ENCODE measurements at regions not wholly inside any gene's neighbourhood (a gene's known extent, or its start where the extent isn't known, plus 50 kb on each side); places are given as distances from the start of the nearest gene placed in this dataset.

DNA sequence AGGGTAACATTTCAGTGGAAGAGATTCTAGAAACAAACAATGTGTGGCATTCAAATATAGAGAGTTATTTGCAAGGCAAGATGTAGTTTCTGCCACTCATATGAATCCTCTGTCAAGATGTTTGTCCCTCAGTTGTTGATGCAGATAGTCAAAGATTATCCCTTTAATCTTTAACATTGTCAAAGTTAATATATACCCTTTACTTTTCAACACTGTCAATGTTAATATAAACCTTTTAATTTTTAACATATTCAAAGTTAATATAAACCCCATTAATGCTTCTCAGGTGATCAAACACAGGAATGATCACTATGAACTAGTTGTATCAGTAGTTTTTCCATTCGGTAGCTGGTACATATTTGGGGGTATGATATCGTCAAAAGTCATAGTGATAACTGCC lies 51.9 kb upstream of the PICALM start:
- intact Hi-C loops (cut with micrococcal nuclease) = no loop called here
- Histone ChIP-seq H3K9ac (replicated peaks; ENCODE audit: extremely low read depth, insufficient read depth, low read length) (no peak overlapping the region), H3K4me3 (replicated peaks in 1 of 3; ENCODE audit: insufficient read depth in 1 of 3, low read depth in 1 of 3, low read length in 3 of 3) (no peak overlapping the region), H3K27ac (ENCODE audit: insufficient read depth, low read depth, low read length) (no peak overlapping the region), H3K79me2 (ENCODE audit: control insufficient read depth, insufficient read depth, low read length) (no peaks in the 10 kb centered on the region), H3K9me3 (replicated peaks; ENCODE audit: control insufficient read depth, insufficient read depth, low read length) (no peaks in the 10 kb centered on the region), H3K4me2 (ENCODE audit: insufficient read depth, low read length) (no peak overlapping the region), H3K27me3 (ENCODE audit: control insufficient read depth in 2 of 2, insufficient read depth in 2 of 2, low read length in 2 of 2) (no peaks in the 10 kb centered on the region), H3K36me3 (ENCODE audit: control insufficient read depth in 2 of 2, extremely low read depth in 1 of 2, insufficient read depth in 2 of 2, low read length in 2 of 2) (no peaks in the 10 kb centered on the region), H3K4me1 (ENCODE audit: control insufficient read depth, extremely low read depth, insufficient read depth, low read length) (no peaks in the 10 kb centered on the region), H3K9me1 (replicated peaks; ENCODE audit: control insufficient read depth, extremely low read depth, insufficient read depth, low read length) (no peaks in the 10 kb centered on the region), H4K20me1 (replicated peaks; ENCODE audit: control insufficient read depth, extremely low read depth, insufficient read depth, low read length) (no peaks in the 10 kb centered on the region), H2AFZ (ENCODE audit: low read depth, low read length) (no peak overlapping the region)
- no TSS peak for BruUV-seq (replicated peaks)
- dilution Hi-C loops (cut with MboI; ENCODE audit: extremely low pct_ligation_motif_present, low sequenced_read_pairs) = no loop called here
- POLR2A ChIA-PET = no interaction called here
- no peak for DNase-seq (ENCODE audit: low read depth, low spot score)
- TF ChIP-seq, protein P1, sequence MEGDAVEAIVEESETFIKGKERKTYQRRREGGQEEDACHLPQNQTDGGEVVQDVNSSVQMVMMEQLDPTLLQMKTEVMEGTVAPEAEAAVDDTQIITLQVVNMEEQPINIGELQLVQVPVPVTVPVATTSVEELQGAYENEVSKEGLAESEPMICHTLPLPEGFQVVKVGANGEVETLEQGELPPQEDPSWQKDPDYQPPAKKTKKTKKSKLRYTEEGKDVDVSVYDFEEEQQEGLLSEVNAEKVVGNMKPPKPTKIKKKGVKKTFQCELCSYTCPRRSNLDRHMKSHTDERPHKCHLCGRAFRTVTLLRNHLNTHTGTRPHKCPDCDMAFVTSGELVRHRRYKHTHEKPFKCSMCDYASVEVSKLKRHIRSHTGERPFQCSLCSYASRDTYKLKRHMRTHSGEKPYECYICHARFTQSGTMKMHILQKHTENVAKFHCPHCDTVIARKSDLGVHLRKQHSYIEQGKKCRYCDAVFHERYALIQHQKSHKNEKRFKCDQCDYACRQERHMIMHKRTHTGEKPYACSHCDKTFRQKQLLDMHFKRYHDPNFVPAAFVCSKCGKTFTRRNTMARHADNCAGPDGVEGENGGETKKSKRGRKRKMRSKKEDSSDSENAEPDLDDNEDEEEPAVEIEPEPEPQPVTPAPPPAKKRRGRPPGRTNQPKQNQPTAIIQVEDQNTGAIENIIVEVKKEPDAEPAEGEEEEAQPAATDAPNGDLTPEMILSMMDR (IDR thresholded peaks at IDR 0.05; ENCODE audit: extremely low read depth in 1 of 2, insufficient read depth in 1 of 2, low read depth in 1 of 2, low read length in 2 of 2) = no peak
- TF ChIP-seq POLR2AphosphoS5 (IDR thresholded peaks at IDR 0.05; ENCODE audit: insufficient read depth, low read depth, low read length) = no peak
- TF ChIP-seq POLR2A (IDR thresholded peaks at IDR 0.05; ENCODE audit: low read depth, low read length) = no peak
- TF ChIP-seq MYC (IDR thresholded peaks at IDR 0.05; ENCODE audit: low read depth, low read length) = no peak
- TF ChIP-seq, protein P2, sequence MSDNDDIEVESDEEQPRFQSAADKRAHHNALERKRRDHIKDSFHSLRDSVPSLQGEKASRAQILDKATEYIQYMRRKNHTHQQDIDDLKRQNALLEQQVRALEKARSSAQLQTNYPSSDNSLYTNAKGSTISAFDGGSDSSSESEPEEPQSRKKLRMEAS (IDR thresholded peaks at IDR 0.05; ENCODE audit: insufficient read depth, insufficient read length) = no peak
- TF ChIP-seq FOS (IDR thresholded peaks at IDR 0.05; ENCODE audit: borderline replicate concordance, insufficient read depth, low read length) = no peak
- TF ChIP-seq EZH2 (IDR thresholded peaks at IDR 0.05; ENCODE audit: borderline replicate concordance, low read depth, low read length, severe bottlenecking) = no peak
- TF ChIP-seq GATA2 (IDR thresholded peaks at IDR 0.05; ENCODE audit: insufficient read depth, insufficient read length, low read depth, low read length) = no peak
- no peak for TF ChIP-seq JUN (IDR thresholded peaks at IDR 0.05; ENCODE audit: borderline replicate concordance, insufficient read depth, insufficient read length, low read depth)
- CTCF ChIA-PET = interaction anchor here (2.2 kb wide), 1 partner anchor 8 kb away, joined by 5 read pairs; no protein-coding TSS in a partner anchor
- FAIRE-seq = no peak

Data from endothelial cell of umbilical vein (primary cell).